ENCODE measurements at regions not wholly inside any gene's neighbourhood (a gene's known extent, or its start where the extent isn't known, plus 50 kb on each side); places are given as distances from the start of the nearest gene placed in this dataset.

- POLR2A ChIA-PET, result no interaction called here
- Histone ChIP-seq H2AFZ (ENCODE audit: low read depth, low read length) (no peak overlapping the region), H3K9me3 (replicated peaks; ENCODE audit: control insufficient read depth, insufficient read depth, low read depth, low read length) (no peaks in the 10 kb centered on the region), H3K4me3 (no peak overlapping the region), H3K27me3 (ENCODE audit: control insufficient read depth in 2 of 2, insufficient read depth in 2 of 2, low read length in 2 of 2) (no peaks in the 10 kb centered on the region), H3K79me2 (ENCODE audit: control insufficient read depth, insufficient read depth, low read length) (no peaks in the 10 kb centered on the region), H4K20me1 (replicated peaks; ENCODE audit: control insufficient read depth, insufficient read depth, low read length) (no peaks in the 10 kb centered on the region), H3K9ac (ENCODE audit: insufficient read depth in 1 of 2, low read depth in 2 of 2, low read length in 2 of 2) (no peak overlapping the region), H3K36me3 (ENCODE audit: control insufficient read depth, insufficient read depth, low read length) (no peaks in the 10 kb centered on the region), H3K4me2 (ENCODE audit: insufficient read depth, low read length) (no peak overlapping the region), H3K9me1 (ENCODE audit: control insufficient read depth, insufficient read depth, low read length) (no peaks in the 10 kb centered on the region), H3K27ac (ENCODE audit: extremely low read depth, low read depth, low read length) (no peak overlapping the region), H3K4me1 (replicated peaks in 1 of 2; ENCODE audit: control insufficient read depth in 2 of 2, insufficient read depth in 2 of 2, low read length in 2 of 2) (no peaks in the 10 kb centered on the region)
- no peak for TF ChIP-seq CREB5 (CRISPR knock-in tag; IDR thresholded peaks at IDR 0.05)
- TF ChIP-seq CGGBP1 (CRISPR knock-in tag; IDR thresholded peaks at IDR 0.05), result no peak
- no peak for TF ChIP-seq HOXB6 (CRISPR knock-in tag; IDR thresholded peaks at IDR 0.05; ENCODE audit: borderline replicate concordance)
- no peak for TF ChIP-seq EWSR1 (IDR thresholded peaks at IDR 0.05; ENCODE audit: borderline replicate concordance, low read depth, partially characterized antibody)
- TF ChIP-seq FOXK2 (conservative IDR thresholded peaks at IDR 0.05 in 1 of 2, IDR thresholded peaks at IDR 0.05 in 1 of 2; ENCODE audit: low read depth in 2 of 2), result no peak
- no peak for TF ChIP-seq HMGXB4 (CRISPR knock-in tag; IDR thresholded peaks at IDR 0.05)
- intact Hi-C loops (cut with micrococcal nuclease) (no loop called here), in situ Hi-C loops (cut with MboI) (no loop called here)
- FAIRE-seq (no peak), ATAC-seq (no peak), DNase-seq (ENCODE audit: extremely low read depth in 1 of 4, low spot score in 3 of 4) (no peak)
- CTCF ChIA-PET (ENCODE audit: low intra/inter-chr PET ratio), result no interaction called here
- 1% methylated on average over 17 of the region's 17 CpGs for WGBS (ENCODE audit: insufficient coverage, low coverage, missing lambda C conversion rate)
- no TSS peak for BruUV-seq (replicated peaks)
Observed at GRCh38 chr15:93899817-93900216, 331.5 kb upstream of the MCTP2 start.

Data from K562 (cell line).